ENCODE measurements at regions not wholly inside any gene's neighbourhood (a gene's known extent, or its start where the extent isn't known, plus 50 kb on each side); places are given as distances from the start of the nearest gene placed in this dataset.

DNA sequence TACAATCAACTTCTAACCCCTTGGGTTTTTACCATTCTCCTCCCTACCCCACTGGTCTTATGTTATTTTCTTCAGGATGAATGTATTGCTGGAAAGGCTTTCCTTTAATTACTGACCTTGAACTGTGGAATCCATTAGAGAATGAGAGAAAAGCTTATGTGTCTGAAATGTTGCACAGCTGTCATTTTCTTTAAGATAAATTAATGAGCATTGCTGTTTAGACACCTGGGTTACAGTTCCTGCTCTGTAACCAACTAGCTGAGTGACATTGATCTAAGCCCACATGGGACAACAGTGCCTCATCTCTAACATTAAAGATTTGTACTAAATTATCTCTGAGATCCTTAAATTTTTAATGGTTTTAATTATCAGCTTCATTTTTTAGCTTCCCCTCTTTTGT, 507.0 kb downstream of the TAF11L14 start:
- DNase-seq, result no peak

DNA sequence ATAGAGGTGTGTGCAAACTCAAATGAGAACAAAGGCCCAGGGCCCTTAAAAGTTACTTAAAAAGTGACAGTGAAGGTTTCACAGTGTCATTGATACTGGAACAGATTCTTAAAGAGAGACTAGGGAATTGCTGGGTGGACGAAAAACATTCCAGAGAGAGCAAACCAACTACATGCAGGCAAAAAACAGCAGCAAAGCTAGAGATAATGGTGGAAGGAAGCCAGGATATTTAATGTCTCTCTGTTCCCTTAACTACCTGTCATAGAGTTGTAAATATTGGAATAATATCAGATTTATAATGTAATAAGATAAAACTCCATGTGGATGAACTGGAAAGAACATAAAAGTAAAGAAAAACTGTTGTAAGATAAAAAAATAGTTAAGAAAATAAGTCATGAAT, 508.6 kb downstream of the TAF11L14 start:
- no peak for DNase-seq

DNA sequence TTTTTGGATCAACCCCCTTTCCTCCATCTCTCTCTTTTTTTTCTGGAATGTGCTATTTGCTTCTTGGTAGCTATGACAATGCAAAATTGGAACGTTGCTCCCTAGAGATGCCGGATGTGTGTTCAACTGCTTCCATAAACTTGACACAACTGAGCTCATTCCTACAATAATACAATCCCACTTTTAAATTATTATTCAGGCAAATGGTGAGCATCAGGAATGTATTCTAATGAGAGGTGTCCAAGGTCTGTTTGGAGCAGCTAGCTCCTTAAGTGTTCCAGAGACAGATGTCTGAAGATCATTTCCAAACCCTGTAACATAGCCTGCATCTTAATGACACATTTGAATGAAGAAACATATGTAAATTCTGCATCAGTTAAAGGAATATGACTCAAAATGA, 518.4 kb downstream of the TAF11L14 start:
- DNase-seq, result no peak

DNA sequence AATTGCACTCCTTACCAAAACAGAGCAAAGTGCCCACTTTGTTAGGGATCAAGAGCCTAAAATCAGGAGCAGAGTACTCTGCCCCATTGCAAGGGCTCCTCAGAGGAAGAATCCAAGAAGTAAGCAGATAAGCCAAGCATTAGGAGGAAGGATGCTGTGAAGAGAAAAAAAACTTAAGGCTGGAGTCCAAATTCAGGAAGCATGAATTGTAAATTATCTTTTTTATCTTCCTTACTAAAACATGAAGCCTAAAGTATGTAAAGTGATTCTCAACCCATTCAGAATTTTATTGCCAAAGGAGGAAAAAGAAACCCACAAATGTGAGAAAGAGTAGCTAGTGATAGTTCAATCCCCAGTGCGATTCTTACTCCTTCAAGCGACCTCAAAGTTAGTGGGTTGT, 523.9 kb downstream of the TAF11L14 start:
- no peak for DNase-seq

DNA sequence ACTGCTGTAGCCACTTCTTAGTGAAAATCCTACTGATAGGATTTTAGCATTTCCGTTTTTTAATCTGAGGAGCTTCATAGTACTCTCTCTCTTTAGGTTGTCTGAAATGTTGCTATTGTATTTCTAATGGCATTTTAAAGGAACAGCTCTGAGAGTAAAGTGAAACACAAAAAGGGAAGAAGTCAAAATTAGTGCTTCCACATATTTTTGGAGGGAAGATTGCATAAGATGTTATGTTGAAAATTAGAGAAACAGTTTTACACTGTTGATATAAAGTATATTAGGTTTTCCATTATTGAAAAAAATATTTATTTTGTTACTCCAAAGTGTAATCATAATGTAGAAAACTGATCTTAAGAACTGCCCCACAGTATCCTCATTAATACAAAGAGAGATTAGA, 525.1 kb downstream of the TAF11L14 start:
- no peak for DNase-seq

DNA sequence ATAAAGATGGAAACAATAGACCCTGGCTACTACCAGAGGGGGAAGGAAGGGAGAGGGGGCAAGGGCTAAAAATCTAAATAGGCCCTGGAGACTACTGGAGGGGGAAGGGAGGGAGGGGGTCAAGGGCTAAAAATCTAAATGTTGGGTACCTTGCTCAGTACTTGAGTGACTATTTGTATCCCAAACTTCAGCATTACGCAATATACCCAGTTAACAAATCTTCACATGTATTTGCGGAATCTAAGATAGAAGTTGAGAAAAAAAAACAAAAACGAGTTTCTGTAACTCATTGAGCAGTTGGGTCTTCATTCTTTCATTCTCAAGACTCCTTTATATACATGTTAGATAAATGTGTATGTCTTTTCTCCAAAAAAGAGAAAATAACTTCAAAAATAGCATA, 537.4 kb downstream of the TAF11L14 start:
- no peak for DNase-seq

DNA sequence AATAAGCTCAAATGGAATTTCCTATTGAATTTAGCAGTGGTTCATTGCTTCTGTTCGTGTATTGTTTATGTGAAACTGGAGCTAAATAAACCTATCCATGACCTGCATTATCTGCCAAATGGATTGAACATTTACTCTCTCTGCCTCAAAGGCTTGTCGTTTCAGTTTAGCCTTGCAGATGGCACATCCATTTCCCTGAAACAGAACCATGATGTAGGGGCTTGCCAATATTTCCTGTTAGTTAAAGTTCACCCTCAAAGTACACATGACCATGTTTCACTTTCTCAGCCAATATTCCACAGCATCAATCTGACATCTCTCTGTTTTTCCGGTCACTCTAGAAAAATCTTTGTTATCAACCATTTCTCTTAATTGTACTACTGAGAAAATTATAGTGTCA, 545.3 kb downstream of the TAF11L14 start:
- no peak for DNase-seq

DNA sequence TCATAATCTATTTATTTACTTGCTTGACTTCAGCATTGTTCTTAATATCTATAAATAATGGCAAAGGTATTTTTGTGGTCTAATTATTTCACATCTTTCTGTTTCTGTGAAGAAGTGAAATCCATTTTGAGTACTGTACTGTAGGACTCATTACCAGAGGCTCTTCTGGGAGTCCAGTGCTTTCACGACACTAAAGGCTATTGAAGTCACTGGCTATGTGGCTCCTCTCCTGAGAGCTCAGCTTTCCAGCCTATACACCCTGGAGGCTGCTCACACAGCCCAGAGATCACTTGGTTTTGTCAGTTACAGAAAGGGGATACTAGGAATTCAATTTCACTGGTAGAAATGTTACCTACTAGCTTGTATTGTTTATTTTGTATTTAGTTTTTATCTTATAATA, 547.3 kb downstream of the TAF11L14 start:
- DNase-seq, result no peak

DNA sequence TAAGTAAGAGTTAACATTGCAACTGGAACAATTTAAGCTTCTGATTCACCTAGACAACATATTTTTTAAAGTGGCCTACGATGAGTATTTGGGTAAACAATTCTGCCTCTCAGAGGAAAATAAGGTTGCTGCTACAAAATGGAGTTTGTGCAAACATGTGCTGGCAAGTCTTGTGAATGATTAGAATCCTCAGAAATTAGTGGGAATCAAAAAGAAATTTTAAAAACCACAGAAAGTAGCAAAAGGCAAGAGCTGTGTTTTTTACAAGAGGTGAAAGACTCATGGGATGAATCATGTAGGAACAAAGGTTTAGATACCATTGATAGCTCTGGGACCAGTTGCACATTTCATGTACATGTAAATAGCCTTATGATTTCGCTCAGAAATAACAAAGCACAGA, 561.6 kb downstream of the TAF11L14 start:
- DNase-seq, result no peak

DNA sequence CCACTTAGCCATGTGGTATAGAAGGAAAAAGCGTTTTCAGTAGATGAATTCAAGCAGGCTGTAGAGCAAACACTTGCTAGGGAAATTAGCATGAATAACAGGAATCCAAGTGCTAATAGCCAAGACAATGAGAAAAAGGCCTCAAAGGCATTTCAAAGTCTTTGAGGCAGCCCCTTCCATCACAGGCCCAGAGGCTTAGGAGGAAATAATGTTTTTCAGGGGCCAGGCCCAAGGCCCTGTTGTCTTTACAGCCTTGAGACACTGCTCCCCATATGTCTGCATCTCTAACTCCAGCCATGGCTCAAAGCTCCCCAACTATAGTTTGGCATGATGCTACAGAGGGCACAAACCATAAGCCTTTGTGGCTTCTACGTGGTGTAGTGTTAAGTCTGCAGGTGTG, 563.5 kb downstream of the TAF11L14 start:
- no peak for DNase-seq

DNA sequence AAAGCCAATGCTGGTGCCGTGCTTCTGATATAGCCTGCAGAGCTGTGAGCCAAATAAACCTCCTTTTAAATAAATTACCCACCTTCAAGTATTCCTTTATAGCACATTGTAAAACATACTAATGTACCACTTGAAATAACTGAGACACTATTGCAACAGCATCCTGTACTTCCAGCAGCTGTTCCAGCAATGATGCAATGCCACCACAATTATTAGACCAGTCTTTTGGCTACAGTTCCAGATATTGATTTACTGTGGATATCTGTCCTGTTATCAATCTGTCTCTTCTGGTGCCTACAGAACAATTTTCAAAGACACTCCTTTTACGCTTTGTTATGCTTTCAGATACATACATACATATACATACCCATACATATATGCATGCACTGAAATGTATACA, 567.9 kb downstream of the TAF11L14 start:
- no peak for DNase-seq

DNA sequence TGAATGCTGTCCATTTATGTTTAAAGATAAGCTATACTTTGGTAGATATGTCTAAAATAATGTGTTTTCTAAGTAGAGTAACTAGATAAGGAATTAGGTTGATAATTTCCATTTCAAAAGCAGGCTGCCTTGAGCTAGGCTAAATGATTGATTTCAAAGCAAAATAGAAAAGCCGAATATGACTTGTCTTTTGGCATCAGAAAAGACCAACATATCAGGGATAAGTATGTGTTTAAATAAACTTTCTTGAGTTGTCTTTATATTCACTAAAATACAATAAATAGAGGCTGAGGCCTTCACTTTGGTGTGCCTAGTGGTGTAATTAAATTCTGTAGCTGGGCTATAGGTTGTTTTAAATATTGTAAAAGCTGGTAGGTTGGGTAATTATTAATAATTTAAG, 569.0 kb downstream of the TAF11L14 start:
- no peak for DNase-seq

DNA sequence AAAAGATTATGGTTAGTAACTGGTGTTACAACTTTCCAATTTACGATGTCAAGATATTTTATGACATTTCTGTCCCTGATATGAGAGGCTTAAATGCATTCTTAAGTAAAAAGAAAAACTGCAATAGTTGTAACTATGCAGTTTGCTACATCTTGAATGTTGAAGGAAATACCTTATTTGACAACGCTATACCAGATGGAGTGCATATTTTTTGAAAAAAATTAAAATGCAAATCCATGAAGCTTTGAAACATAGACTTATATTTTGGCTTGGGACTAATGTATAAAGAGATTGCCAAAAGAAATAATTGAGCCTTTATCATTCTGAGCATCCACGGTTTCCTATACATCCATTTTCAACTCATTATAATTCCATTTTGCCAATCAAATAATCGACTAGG, 579.4 kb downstream of the TAF11L14 start:
- no peak for DNase-seq

DNA sequence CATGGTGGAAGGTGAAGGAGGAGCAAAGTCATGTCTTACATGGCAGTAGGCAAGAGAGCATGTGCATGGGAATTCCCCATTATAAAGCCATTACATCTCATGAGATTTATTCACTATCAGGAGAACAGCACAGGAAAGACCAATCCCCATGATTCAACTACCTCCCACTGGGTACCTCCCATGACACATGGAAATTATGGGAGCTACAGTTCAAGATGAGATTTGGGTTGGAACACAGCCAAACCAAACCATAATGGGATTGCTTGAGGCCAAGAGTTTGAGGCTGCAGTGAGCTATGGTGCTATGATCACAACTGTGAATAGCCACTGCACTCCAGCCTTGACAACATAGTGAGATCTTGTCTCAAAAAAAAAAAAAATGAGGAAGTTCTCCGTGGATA, 581.8 kb downstream of the TAF11L14 start:
- DNase-seq, result no peak

DNA sequence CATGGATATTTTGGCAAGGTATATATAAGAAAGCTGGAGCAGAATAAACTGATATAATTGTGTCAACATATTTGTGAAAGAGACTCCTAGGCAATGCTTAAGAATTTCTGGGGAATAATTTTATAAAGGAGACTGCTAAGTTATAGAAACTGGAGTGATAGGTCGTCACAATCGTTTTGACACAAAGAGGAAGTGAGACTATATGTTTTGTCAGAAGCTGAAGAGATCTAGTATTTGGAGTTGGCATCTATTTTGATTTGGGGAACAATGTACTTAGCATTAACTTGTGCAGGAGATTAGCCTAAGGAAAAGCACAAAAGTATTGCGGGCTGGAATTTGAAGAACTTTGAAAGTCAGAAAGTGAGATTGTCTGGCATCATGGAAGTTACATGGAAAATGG, 582.5 kb downstream of the TAF11L14 start:
- no peak for DNase-seq

DNA sequence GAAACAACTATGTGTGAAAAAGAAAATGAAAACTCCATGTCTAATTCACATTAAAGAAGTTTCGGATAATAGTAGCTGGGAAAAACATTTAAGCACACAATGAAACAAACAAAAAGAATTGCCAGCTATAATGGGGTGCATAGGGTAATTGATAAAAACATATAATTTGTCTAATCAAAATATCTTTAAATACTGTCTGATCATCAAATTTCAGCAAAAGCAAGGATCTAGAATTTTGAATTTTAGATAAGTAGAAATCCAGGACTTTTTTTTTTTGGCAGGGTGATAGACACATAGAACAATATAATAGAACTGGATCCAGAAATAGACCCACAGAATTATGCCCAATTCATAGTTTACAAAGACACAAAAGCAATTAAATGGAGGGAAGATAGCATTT, 585.0 kb downstream of the TAF11L14 start:
- no peak for DNase-seq

DNA sequence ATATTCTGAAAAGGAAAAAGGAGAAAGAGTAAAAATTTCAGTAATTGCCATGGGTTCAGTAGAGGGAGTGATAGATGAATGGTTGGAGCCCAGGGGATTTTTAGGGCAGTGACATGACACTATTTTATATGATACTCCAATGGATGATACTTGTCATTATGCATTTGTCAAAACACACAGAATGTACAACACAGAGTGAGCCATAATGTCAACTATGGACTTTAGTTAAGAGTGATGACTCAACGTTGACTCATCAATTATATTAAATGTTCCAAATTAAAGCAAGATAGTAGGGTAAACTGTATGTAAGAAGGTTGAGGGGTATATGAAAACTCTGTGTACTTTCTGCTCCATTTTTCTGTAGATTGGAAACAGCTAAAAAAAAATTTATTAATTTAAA, 586.4 kb downstream of the TAF11L14 start:
- no peak for DNase-seq

DNA sequence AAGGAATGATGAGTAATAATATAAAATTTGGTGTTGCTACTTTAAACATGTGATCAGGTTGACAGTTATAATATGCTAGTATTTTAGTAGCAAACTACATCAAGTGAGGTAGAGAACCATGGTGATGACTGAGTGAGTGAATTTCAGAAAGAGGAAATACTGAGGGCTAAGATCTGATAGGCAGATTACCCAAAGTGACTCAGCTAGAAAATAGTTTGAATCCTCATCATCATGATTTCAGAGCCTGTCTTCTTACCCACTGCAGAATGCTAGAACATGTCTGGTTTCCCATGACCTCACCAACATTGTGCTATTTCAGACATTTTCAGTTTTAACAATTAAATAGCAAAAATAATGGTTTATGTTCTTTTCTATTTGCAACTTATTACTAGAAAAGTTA, 602.1 kb downstream of the TAF11L14 start:
- DNase-seq, result no peak

DNA sequence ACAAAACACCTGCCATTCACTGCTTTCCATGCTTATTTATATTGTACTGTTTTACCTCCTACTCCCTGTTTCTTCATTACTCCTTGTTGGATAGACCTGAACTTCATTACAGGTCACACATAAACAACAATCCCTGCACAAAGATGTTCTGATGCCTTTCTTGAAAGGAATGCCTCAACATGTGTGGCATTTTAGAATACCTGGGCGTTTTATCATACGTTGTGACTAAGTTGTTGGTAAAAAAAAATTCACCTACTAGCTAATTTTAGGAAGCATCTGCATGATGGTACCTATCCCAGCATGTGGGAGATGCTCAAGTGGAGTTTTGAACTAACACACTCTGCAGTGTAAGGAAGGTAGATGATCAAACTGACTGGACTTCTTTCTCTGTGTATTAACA, 604.1 kb downstream of the TAF11L14 start:
- DNase-seq, result no peak

DNA sequence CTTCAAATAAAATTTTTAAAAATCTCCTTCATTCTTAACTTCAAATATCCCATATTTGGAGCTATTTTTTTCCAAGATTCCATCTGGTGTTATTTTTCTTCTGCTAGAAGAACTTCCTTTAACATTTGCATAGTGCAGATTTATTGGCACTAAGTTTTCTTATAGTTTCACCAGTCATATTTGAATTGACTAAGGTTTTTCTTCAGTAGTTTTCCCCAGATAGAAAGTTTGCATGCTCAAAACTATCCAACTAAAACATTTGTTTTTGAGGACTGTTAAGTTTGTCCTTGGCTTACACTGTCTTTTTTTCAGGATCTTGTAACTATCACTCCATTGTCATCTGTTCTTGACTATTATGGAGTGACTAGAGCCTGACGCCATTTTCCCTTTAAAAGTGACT, 606.7 kb downstream of the TAF11L14 start:
- no peak for DNase-seq

DNA sequence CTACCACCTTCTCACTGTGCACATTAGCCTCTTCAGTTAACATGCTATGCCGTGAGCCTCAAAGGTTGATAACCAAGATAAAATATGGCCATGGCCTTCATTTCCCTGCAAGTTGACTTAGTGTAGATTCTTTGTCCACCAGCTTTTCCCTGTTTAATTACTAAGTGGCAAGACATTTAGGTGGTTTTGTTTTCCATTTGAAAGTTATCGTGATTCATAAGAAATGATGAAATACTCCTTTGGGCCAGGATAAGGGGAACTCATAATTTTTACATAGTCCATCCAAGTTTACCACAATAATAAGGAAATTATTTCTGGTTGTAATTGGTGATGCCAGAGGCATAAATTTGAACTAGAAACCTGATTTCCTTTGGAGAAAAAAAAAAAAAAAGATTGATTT, 609.6 kb downstream of the TAF11L14 start:
- DNase-seq, result no peak

DNA sequence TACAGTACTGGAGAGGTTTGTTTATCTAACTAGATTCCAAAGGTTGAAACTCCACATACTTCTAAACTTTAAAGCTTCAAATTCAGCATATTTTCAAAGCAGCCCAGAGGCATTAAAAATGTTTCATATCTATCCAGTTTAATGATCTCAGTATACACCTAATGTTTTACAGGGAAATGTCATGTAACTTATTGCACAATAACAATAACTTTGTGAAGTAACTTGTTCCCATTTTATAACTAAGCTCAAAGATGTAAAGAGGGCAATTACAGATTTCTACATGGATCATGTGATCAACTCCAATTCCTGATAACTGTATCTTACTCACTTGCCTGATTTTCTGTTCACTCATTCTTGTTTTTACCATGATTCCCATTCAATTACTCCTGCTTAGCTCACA, 610.0 kb downstream of the TAF11L14 start:
- no peak for DNase-seq

DNA sequence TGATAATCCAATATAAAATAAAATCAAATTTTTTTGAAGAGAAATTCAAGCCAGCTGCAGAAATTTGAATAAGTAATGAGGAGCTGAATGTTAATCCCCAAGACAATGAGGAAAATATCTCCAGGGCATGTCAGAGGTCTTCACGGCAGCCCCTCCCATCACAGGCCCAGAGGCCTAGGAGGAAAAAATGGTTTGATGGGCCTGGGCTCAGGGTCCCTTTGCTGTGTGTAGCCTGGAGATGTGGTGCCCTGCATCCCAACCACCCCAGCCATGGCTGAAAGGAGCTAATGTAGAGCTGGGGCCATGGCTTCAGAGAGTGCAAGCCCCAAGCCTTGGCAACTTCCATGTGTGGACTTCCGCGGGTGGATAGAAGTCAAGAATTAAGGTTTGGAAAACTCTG, 618.3 kb downstream of the TAF11L14 start:
- DNase-seq, result no peak

DNA sequence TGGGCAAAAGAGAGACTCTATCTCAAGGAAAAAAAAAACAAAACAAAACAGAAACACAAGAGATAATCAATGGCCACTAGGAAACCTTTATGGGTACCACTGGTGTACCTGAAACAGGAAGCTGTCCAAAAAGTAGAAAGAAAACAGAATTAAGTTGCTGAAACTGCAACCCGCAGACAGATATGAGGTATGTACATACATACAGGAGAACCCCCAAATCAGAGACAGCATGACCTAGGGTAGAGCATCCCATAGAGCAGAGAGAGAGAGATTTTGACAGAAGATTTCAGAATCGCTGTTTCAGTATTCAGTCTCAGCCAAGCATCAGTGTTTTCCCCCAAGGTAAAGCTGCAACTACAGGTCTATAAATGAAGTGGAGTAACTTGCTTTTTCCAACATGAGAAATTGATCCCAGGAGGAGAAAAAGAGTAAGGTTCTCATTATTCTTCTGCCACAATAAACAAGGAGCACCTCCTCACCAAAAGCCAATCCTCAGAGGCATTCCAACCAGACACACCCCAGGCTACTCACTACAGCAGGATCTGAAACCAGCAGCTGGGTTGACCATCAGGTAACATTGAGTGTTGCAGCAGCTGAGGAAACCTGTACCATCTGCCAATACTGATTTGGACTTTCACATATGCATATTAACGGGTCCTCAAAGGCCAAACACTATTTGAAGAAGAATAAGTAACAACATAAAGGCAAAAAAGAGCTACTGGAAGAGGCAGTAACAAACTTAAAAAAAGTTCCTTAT, 630.0 kb downstream of the TAF11L14 start:
- DNase-seq, result no peak

DNA sequence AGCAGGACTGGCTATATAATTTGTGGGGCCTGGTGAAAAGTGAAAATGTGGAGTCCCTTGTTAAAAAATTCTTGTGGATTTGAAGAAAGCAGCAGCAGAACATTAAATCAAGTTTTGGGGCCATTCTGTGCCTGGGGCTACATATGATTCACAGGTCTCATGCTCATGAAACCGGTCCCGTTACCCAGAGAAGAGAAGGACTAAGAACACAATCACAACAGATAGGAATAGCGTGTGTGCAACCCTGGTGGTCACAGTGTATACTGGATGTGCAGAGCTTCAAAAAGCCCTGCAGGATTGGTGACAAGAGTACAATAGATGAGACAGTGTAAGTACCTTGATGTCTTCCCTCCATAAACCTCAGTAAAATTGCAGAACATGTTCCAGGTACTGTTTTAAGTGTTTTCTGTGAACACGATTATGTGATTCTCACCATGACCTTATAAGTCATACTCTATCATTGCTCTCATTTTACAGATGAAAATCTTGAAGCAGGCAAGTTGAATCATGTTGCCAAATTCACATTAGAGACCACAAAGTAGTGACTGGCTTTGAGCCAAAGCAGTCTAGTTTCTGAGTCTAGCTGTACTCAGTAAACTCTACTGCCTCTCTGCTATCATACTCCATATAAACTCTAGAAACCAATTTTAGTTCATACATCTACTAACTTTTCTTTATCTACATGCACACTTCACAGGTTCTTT, 636.5 kb downstream of the TAF11L14 start:
- DNase-seq, result no peak
